ENCODE measurements at regions not wholly inside any gene's neighbourhood (a gene's known extent, or its start where the extent isn't known, plus 50 kb on each side); places are given as distances from the start of the nearest gene placed in this dataset.

- TF ChIP-seq, protein P1, sequence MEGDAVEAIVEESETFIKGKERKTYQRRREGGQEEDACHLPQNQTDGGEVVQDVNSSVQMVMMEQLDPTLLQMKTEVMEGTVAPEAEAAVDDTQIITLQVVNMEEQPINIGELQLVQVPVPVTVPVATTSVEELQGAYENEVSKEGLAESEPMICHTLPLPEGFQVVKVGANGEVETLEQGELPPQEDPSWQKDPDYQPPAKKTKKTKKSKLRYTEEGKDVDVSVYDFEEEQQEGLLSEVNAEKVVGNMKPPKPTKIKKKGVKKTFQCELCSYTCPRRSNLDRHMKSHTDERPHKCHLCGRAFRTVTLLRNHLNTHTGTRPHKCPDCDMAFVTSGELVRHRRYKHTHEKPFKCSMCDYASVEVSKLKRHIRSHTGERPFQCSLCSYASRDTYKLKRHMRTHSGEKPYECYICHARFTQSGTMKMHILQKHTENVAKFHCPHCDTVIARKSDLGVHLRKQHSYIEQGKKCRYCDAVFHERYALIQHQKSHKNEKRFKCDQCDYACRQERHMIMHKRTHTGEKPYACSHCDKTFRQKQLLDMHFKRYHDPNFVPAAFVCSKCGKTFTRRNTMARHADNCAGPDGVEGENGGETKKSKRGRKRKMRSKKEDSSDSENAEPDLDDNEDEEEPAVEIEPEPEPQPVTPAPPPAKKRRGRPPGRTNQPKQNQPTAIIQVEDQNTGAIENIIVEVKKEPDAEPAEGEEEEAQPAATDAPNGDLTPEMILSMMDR (conservative IDR thresholded peaks at IDR 0.05; ENCODE audit: low read depth, low read length), result no peak
- H3K4me3 ChIP-seq (ENCODE audit: low read depth, low read length), result no peak overlapping the region
- DNase-seq (ENCODE audit: low read depth), result no peak
Measured at GRCh38 chr7:109996927-109997326, 1094.0 kb upstream of the LRRN3 start.

GRCh38 chr7:109997837-109998236 is 1093.1 kb upstream of the LRRN3 start:
- no peak overlapping the region for H3K4me3 ChIP-seq (ENCODE audit: low read depth, low read length)
- TF ChIP-seq, protein P1 (conservative IDR thresholded peaks at IDR 0.05; ENCODE audit: low read depth, low read length), result no peak
- DNase-seq (ENCODE audit: low read depth), result no peak

- TF ChIP-seq, protein P1 (conservative IDR thresholded peaks at IDR 0.05; ENCODE audit: low read depth, low read length), result no peak
- H3K4me3 ChIP-seq (ENCODE audit: low read depth, low read length), result no peak overlapping the region
- no peak for DNase-seq (ENCODE audit: low read depth)
Measured at GRCh38 chr7:110001254-110001938, 1089.5 kb upstream of the LRRN3 start.

- no peak for DNase-seq (ENCODE audit: low read depth)
- TF ChIP-seq, protein P1 (conservative IDR thresholded peaks at IDR 0.05; ENCODE audit: low read depth, low read length), result no peak
- no peak overlapping the region for H3K4me3 ChIP-seq (ENCODE audit: low read depth, low read length)
Measured at GRCh38 chr7:110003827-110004226, 1087.1 kb upstream of the LRRN3 start.

DNA sequence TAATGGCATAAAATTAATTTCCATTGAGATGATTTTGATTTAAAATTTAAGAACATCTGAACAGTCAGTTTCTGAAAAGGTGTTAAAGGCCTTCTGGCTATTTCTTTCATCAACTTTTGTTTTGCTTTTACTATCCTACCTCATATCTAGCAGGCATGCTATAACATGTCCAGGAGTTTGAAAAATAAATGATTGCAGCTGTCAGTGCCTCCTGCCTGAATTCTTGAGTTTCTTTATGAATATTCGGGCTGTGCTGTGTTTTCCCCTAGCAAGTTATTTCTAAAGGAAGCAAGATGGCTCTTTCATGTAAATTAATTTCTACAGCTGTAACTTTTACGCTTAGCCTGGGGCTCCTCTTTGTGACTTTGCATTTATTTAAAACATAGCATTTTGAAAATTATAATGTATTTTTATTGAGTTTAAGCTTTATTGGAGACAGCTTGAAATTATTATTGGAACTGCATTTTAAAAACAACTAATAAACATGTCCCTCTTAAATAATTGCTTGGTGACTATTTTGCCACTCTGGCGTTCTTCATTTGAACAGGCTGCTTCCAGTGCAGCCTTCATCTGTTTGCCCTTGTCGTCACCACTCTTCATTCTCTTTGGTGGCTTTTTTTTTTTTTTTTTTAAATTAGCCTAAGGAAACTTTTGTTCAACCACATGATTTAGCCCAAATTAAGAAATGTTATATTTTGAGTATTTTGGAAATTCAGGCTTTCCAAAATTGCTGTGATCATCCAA is 1083.4 kb upstream of the LRRN3 start:
- no peak overlapping the region for H3K4me3 ChIP-seq (ENCODE audit: low read depth, low read length)
- no peak for DNase-seq (ENCODE audit: low read depth)
- TF ChIP-seq, protein P1 (conservative IDR thresholded peaks at IDR 0.05; ENCODE audit: low read depth, low read length), result no peak

DNA sequence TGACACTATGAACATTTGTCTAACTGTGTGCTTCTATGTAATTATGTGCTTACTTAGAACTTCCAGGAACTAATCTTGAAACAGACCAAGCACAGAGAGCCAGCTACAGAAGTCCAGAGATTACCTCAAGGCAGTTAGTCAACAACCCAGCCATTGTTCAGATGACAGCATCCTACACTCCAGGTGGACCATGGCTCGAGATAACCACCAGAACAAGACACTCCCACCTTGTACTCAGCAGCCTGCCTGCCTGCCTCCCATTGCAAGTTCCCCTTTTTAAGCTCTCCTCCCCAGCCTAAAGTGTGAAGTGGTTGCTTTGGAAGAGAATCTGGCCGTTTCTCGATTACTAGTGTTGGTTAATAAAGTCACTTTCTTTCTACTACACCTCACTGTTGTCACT is 1080.6 kb upstream of the LRRN3 start:
- H3K4me3 ChIP-seq (ENCODE audit: low read depth, low read length), result no peak overlapping the region
- TF ChIP-seq, protein P1 (conservative IDR thresholded peaks at IDR 0.05; ENCODE audit: low read depth, low read length), result no peak
- no peak for DNase-seq (ENCODE audit: low read depth)
